Esophagus squamous epithelium (tissue), 4 donors: ENCODE measurements at regions not wholly inside any gene's neighbourhood (a gene's known extent, or its start where the extent isn't known, plus 50 kb on each side); places are given as distances from the start of the nearest gene placed in this dataset.

Source experiments
- POLR2A ChIP-seq, 4 donors: fragments of 450-650 bp; IDR thresholded peaks; one replicate each; pipeline ENCODE4 v1.6.1; 2017; ENCODE audit warnings: antibody characterized with exemption in 4 of 4, mild to moderate bottlenecking in 4 of 4, moderate library complexity in 3 of 4
- TF ChIP-seq, protein P1 (sequence below), 6 experiments: fragments of 450-650 bp in 4 of 6; fragments of 200-600 bp in 2 of 6; sonication (generic) in 2 of 6; IDR thresholded peaks; one replicate each; pipeline ENCODE4 v1.5.1; 2016 to 2019; ENCODE audit warnings: antibody characterized with exemption in 6 of 6, mild to moderate bottlenecking in 4 of 6, moderate library complexity in 4 of 6

DNA sequence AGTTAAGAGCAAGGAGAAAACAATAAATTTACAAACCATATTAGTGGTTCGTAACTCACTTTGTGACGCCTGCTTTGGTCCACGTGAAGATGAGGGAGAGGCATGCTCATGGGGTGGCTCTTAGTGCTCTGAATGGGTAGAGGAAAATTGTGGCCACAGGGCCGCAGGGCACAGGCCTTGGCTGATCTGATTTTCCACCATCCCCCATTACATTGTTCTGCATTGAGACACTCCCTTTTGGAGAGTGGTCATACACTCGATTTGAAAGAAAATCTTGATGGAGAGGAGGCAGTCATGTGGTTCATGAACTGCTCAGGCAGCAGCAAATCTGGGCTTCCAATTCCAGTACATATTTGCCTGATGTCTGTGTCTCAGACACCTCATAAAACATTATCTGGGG lies 815.2 kb downstream of the UQCRFS1 start:
- no peak for TF ChIP-seq POLR2A (IDR thresholded peaks at IDR 0.05)
- TF ChIP-seq, protein P1, sequence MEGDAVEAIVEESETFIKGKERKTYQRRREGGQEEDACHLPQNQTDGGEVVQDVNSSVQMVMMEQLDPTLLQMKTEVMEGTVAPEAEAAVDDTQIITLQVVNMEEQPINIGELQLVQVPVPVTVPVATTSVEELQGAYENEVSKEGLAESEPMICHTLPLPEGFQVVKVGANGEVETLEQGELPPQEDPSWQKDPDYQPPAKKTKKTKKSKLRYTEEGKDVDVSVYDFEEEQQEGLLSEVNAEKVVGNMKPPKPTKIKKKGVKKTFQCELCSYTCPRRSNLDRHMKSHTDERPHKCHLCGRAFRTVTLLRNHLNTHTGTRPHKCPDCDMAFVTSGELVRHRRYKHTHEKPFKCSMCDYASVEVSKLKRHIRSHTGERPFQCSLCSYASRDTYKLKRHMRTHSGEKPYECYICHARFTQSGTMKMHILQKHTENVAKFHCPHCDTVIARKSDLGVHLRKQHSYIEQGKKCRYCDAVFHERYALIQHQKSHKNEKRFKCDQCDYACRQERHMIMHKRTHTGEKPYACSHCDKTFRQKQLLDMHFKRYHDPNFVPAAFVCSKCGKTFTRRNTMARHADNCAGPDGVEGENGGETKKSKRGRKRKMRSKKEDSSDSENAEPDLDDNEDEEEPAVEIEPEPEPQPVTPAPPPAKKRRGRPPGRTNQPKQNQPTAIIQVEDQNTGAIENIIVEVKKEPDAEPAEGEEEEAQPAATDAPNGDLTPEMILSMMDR (IDR thresholded peaks at IDR 0.05), result no peak
